Mesendoderm (in vitro differentiated cells): ENCODE measurements at regions not wholly inside any gene's neighbourhood (a gene's known extent, or its start where the extent isn't known, plus 50 kb on each side); places are given as distances from the start of the nearest gene placed in this dataset.

Experiments used
- DNase-seq: peaks from one replicate; pipeline ENCODE4 v3.0.0; 2013
- H2AK5ac ChIP-seq: 2 replicates; pipeline ENCODE4 v1.6.1; 2013; ENCODE audit warnings: low read length, inconsistent platforms
- H2BK120ac ChIP-seq: 2 replicates; pipeline ENCODE4 v1.6.1; 2013; ENCODE audit warnings: low read depth, mild to moderate bottlenecking, low read length, moderate library complexity, mixed read lengths
- H2BK15ac ChIP-seq: replicated peaks from 2 replicates; pipeline ENCODE4 v1.6.1; 2013; ENCODE audit warnings: low read depth, mild to moderate bottlenecking, moderate library complexity
- H2BK5ac ChIP-seq: 2 replicates; pipeline ENCODE4 v1.6.1; 2013; ENCODE audit warnings: low read length, inconsistent platforms
- H3K18ac ChIP-seq: 2 replicates; pipeline ENCODE4 v1.6.1; 2013; ENCODE audit warnings: mild to moderate bottlenecking, low read length, mixed read lengths
- H3K23ac ChIP-seq: one replicate; pipeline ENCODE4 v1.6.1; 2013; ENCODE audit warnings: low read length
- H3K27ac ChIP-seq: 2 replicates; pipeline ENCODE4 v1.5.1; 2013; ENCODE audit warnings: low read depth, mild to moderate bottlenecking, inconsistent platforms, low read length, moderate library complexity
- H3K27me3 ChIP-seq: 2 replicates; pipeline ENCODE4 v1.6.1; 2013; ENCODE audit warnings: low read length, control low read depth, mild to moderate bottlenecking, inconsistent platforms; ENCODE audit not compliant: insufficient read depth, poor library complexity
- H3K36me3 ChIP-seq: 2 replicates; pipeline ENCODE4 v1.6.1; 2013; ENCODE audit warnings: low read length, inconsistent platforms; ENCODE audit not compliant: control insufficient read depth, insufficient read depth
- H3K4ac ChIP-seq: one replicate; pipeline ENCODE4 v1.6.1; 2013; ENCODE audit warnings: low read depth, mild to moderate bottlenecking, low read length, moderate library complexity
- H3K4me1 ChIP-seq: 2 replicates; pipeline ENCODE4 v1.6.1; 2013; ENCODE audit warnings: low read depth, low read length, inconsistent platforms; ENCODE audit not compliant: control insufficient read depth
- H3K4me2 ChIP-seq: 2 replicates; pipeline ENCODE4 v1.6.1; 2013; ENCODE audit warnings: low read length
- H3K4me3 ChIP-seq: 2 replicates; pipeline ENCODE4 v1.5.1; 2013; ENCODE audit warnings: mild to moderate bottlenecking, low read length
- H3K56ac ChIP-seq: one replicate; pipeline ENCODE4 v1.6.1; 2013; ENCODE audit warnings: low read length
- H3K79me1 ChIP-seq: 2 replicates; pipeline ENCODE4 v1.6.1; 2013; ENCODE audit warnings: low read length, inconsistent platforms
- H3K79me2 ChIP-seq: 2 replicates; pipeline ENCODE4 v1.6.1; 2013; ENCODE audit warnings: mild to moderate bottlenecking, low read length; ENCODE audit not compliant: control insufficient read depth, insufficient read depth
- H3K9ac ChIP-seq: 2 replicates; pipeline ENCODE4 v1.6.1; 2013; ENCODE audit warnings: low read length, inconsistent platforms
- H4K5ac ChIP-seq: one replicate; pipeline ENCODE4 v1.6.1; 2013; ENCODE audit warnings: low read length
- H4K8ac ChIP-seq: one replicate; pipeline ENCODE4 v1.6.1; 2013; ENCODE audit warnings: low read depth, mild to moderate bottlenecking, control low read depth, low read length, moderate library complexity
- WGBS: extraction: QIAGEN DNeasy Blood & Tissue Kit; methylation state at CpG from one replicate; pipeline ENCODE4 v1.1.7; 2013; ENCODE audit warnings: low lambda C conversion rate, missing lambda C conversion rate; ENCODE audit not compliant: insufficient coverage; ENCODE audit errors: extremely low coverage; 5-methylcytosine and 5-hydroxymethylcytosine counted together

GRCh38 chr4:63460075-63460474 is 949.2 kb downstream of the TECRL start:
- Histone ChIP-seq H3K4ac (no peak overlapping the region), H3K79me2 (no peaks in the 10 kb centered on the region), H3K4me3 (no peak overlapping the region), H3K27ac (no peak overlapping the region), H3K18ac (no peak overlapping the region), H3K27me3 (no peaks in the 10 kb centered on the region), H3K4me1 (no peaks in the 10 kb centered on the region), H2AK5ac (no peak overlapping the region), H2BK120ac (no peak overlapping the region), H2BK15ac (no peak overlapping the region), H3K56ac (no peak overlapping the region), H3K4me2 (no peak overlapping the region), H3K36me3 (no peaks in the 10 kb centered on the region), H3K23ac (no peak overlapping the region), H4K8ac (no peak overlapping the region), H3K79me1 (no peaks in the 10 kb centered on the region), H2BK5ac (no peak overlapping the region), H3K9ac (no peak overlapping the region), H4K5ac (no peak overlapping the region)
- DNase-seq = no peak
- no CpG with 5 or more reads among the region's 2 CpGs for WGBS

GRCh38 chr4:63459329-63459728 is 949.9 kb downstream of the TECRL start:
- no peak overlapping the region for H2BK120ac ChIP-seq
- no CpG with 5 or more reads among the region's 2 CpGs for WGBS
- H3K4ac ChIP-seq = no peak overlapping the region
- no peak overlapping the region for H3K9ac ChIP-seq
- no peaks in the 10 kb centered on the region for H3K79me2 ChIP-seq
- H2BK5ac ChIP-seq = no peak overlapping the region
- H4K8ac ChIP-seq = no peak overlapping the region
- H3K23ac ChIP-seq = no peak overlapping the region
- no peaks in the 10 kb centered on the region for H3K4me1 ChIP-seq
- H2BK15ac ChIP-seq = no peak overlapping the region
- no peaks in the 10 kb centered on the region for H3K27me3 ChIP-seq
- no peaks in the 10 kb centered on the region for H3K79me1 ChIP-seq
- H3K36me3 ChIP-seq = no peaks in the 10 kb centered on the region
- H3K56ac ChIP-seq = no peak overlapping the region
- no peak overlapping the region for H3K18ac ChIP-seq
- no peak overlapping the region for H3K4me2 ChIP-seq
- DNase-seq = no peak
- no peak overlapping the region for H4K5ac ChIP-seq
- H3K4me3 ChIP-seq = no peak overlapping the region
- H3K27ac ChIP-seq = no peak overlapping the region
- H2AK5ac ChIP-seq = no peak overlapping the region

- no CpG with 5 or more reads among the region's 1 CpG for WGBS
- H3K36me3 ChIP-seq = no peaks in the 10 kb centered on the region
- no peak overlapping the region for H2AK5ac ChIP-seq
These were observed 951.2 kb downstream of the TECRL start for GRCh38 chr4:63458010-63458409.

GRCh38 chr4:63440236-63440635 is 969.0 kb downstream of the TECRL start:
- Histone ChIP-seq H2BK5ac (no peak overlapping the region), H4K8ac (no peak overlapping the region), H3K27me3 (no peaks in the 10 kb centered on the region), H3K27ac (no peak overlapping the region), H3K4ac (no peak overlapping the region), H3K23ac (no peak overlapping the region), H3K79me1 (no peaks in the 10 kb centered on the region), H3K4me3 (no peak overlapping the region), H3K18ac (no peak overlapping the region), H2BK120ac (no peak overlapping the region), H2AK5ac (no peak overlapping the region), H4K5ac (no peak overlapping the region), H2BK15ac (no peak overlapping the region), H3K56ac (no peak overlapping the region), H3K9ac (no peak overlapping the region), H3K4me1 (no peaks in the 10 kb centered on the region), H3K36me3 (no peaks in the 10 kb centered on the region), H3K79me2 (no peaks in the 10 kb centered on the region), H3K4me2 (no peak overlapping the region)
- DNase-seq = no peak

More at GRCh38 chr4:63458010-63458409, 951.2 kb downstream of the TECRL start:
- no peak overlapping the region for H4K5ac ChIP-seq
- no peaks in the 10 kb centered on the region for H3K4me1 ChIP-seq
- H2BK15ac ChIP-seq = no peak overlapping the region
- H3K79me2 ChIP-seq = no peaks in the 10 kb centered on the region
- H4K8ac ChIP-seq = no peak overlapping the region
- H3K79me1 ChIP-seq = no peaks in the 10 kb centered on the region
- H3K9ac ChIP-seq = no peak overlapping the region
- H3K27me3 ChIP-seq = no peaks in the 10 kb centered on the region
- H3K23ac ChIP-seq = no peak overlapping the region
- no peak overlapping the region for H3K56ac ChIP-seq
- DNase-seq = no peak
- H3K4me3 ChIP-seq = no peak overlapping the region
- no peak overlapping the region for H3K27ac ChIP-seq
- no peak overlapping the region for H2BK5ac ChIP-seq
- H3K4ac ChIP-seq = no peak overlapping the region
- H2BK120ac ChIP-seq = no peak overlapping the region
- H3K18ac ChIP-seq = no peak overlapping the region
- no peak overlapping the region for H3K4me2 ChIP-seq

GRCh38 chr4:63430105-63430504 is 979.1 kb downstream of the TECRL start:
- no peak overlapping the region for H3K4ac ChIP-seq
- no peaks in the 10 kb centered on the region for H3K79me2 ChIP-seq
- no peak overlapping the region for H3K56ac ChIP-seq
- no peak overlapping the region for H3K4me2 ChIP-seq
- H3K79me1 ChIP-seq = no peaks in the 10 kb centered on the region
- no peak for DNase-seq
- H2BK5ac ChIP-seq = no peak overlapping the region
- H3K4me1 ChIP-seq = no peaks in the 10 kb centered on the region
- no peak overlapping the region for H4K8ac ChIP-seq
- no peak overlapping the region for H3K23ac ChIP-seq
- H3K4me3 ChIP-seq = no peak overlapping the region
- no peak overlapping the region for H3K18ac ChIP-seq
- no peaks in the 10 kb centered on the region for H3K36me3 ChIP-seq
- no peak overlapping the region for H2BK15ac ChIP-seq
- H2BK120ac ChIP-seq = no peak overlapping the region
- no peak overlapping the region for H3K27ac ChIP-seq
- H2AK5ac ChIP-seq = no peak overlapping the region
- no peak overlapping the region for H3K9ac ChIP-seq
- H4K5ac ChIP-seq = no peak overlapping the region
- no peaks in the 10 kb centered on the region for H3K27me3 ChIP-seq
- no CpG with 5 or more reads among the region's 1 CpG for WGBS

- no CpG with 5 or more reads among the region's 4 CpGs for WGBS
These were observed 1013.0 kb downstream of the TECRL start for GRCh38 chr4:63396269-63396668.

More at GRCh38 chr4:63396269-63396668, 1013.0 kb downstream of the TECRL start:
- Histone ChIP-seq H2BK120ac (no peak overlapping the region), H3K4me3 (no peak overlapping the region), H4K5ac (no peak overlapping the region), H3K36me3 (no peaks in the 10 kb centered on the region), H3K18ac (no peak overlapping the region), H3K23ac (no peak overlapping the region), H4K8ac (no peak overlapping the region), H3K27me3 (no peaks in the 10 kb centered on the region), H3K56ac (no peak overlapping the region), H2BK15ac (no peak overlapping the region), H3K79me1 (no peaks in the 10 kb centered on the region), H3K79me2 (no peaks in the 10 kb centered on the region), H3K4me1 (no peaks in the 10 kb centered on the region), H3K4me2 (no peak overlapping the region), H3K4ac (no peak overlapping the region), H2BK5ac (no peak overlapping the region), H2AK5ac (no peak overlapping the region), H3K27ac (no peak overlapping the region), H3K9ac (no peak overlapping the region)
- DNase-seq = no peak
